Psoas muscle (tissue), 7 donors: ENCODE measurements at regions not wholly inside any gene's neighbourhood (a gene's known extent, or its start where the extent isn't known, plus 50 kb on each side); places are given as distances from the start of the nearest gene placed in this dataset.
"Not testable (repeated sequence)": the region's sequence is repeated elsewhere in the genome, so short reads cannot be mapped to it uniquely, and the experiment has no call there.

Experiments
- ATAC-seq, 4 donors: fragments of 200-7000 bp; cut with Tn5 transposase; one replicate each; pipeline ENCODE4 v1.9.1; 2020; ENCODE audit warnings: moderate library complexity in 3 of 4, mild to moderate bottlenecking in 2 of 4
- DNase-seq, 2 donors: peaks; one replicate each; pipeline ENCODE4 v3.0.0-alpha.2; 2020
- H3K27ac ChIP-seq: fragments of 200-600 bp; one replicate; pipeline ENCODE4 v1.8.0; 2022
- H3K27me3 ChIP-seq, 3 donors: fragments of 200-600 bp in 1 of 3; one replicate each; pipeline versions ENCODE4 v1.6.1 to v1.8.0; 2013 to 2022; ENCODE audit warnings: low read length in 2 of 3, mild to moderate bottlenecking in 2 of 3, moderate library complexity in 1 of 3; ENCODE audit not compliant: insufficient read depth in 3 of 3
- H3K36me3 ChIP-seq, 2 donors: fragments of 200-600 bp in 1 of 2; one replicate each; pipeline versions ENCODE4 v1.6.1 to v1.8.0; 2013 to 2022; ENCODE audit warnings: low read depth in 1 of 2, mild to moderate bottlenecking in 1 of 2, moderate library complexity in 1 of 2; ENCODE audit not compliant: insufficient read depth in 1 of 2
- H3K4me1 ChIP-seq: fragments of 200-600 bp; one replicate; pipeline ENCODE4 v1.8.0; 2022
- H3K4me3 ChIP-seq: fragments of 200-600 bp; one replicate; pipeline ENCODE4 v1.8.0; 2022; ENCODE audit warnings: mild to moderate bottlenecking
- H3K9me3 ChIP-seq: fragments of 200-600 bp; one replicate; pipeline ENCODE4 v1.8.0; 2022
- CTCF ChIP-seq: fragments of 200-600 bp; IDR thresholded peaks from one replicate; pipeline ENCODE4 v1.8.0; 2022; ENCODE audit warnings: antibody characterized with exemption
- WGBS, 3 donors: extraction: QIAGEN DNeasy Blood & Tissue Kit; methylation state at CpG; one replicate each; pipeline versions ENCODE4 v1.1.6 to v1.1.7; 2013; 5-methylcytosine and 5-hydroxymethylcytosine counted together
- intact Hi-C, 2 donors: fragments of 100-400 bp; cut with DNase I; formaldehyde crosslinking; loops; one replicate each; pipeline versions ENCODE4 v1.11.0 to v1.14.2; 2022
- donor health status: healthy with polysubstance abuse.
- donor health status: DM: no; HTN: no; CAD: no; lungs with moderate emphysema.
- donor health status: Bipolar disorder and iron deficiency.
- donor health status: healthy.
- donor health status: DM: yes; HTN: yes; CAD: no.
- donor health status: DM: no; HTN: no; CAD: no.
- donor health status: DM: yes; HTN: yes; CAD: no.

- Histone ChIP-seq H3K9me3 (no peaks in the 10 kb centered on the region), H3K27ac (no peak overlapping the region), H3K27me3 (peaks cover 0 to 2% (median 0%) of the 10 kb centered on the region in 3 donors), H3K36me3 (no peaks in the 10 kb centered on the region), H3K4me3 (no peak overlapping the region), H3K4me1 (no peaks in the 10 kb centered on the region)
- no peak for DNase-seq
- no peak for TF ChIP-seq CTCF
- intact Hi-C loops, result no loop called here
- ATAC-seq, result no peak
- 90 to 92% (median 91%) methylated on average over 3 of the region's 3 CpGs for WGBS, 3 donors
Observed at GRCh38 chr2:65974067-65974723, 460.7 kb upstream of the MEIS1 start.

- H3K9me3 ChIP-seq, result no peaks in the 10 kb centered on the region
- no peak for DNase-seq
- no peak overlapping the region for H3K4me3 ChIP-seq
- no peaks in the 10 kb centered on the region for H3K27me3 ChIP-seq
- 30 to 52% (median 46%) methylated on average over 2 to 3 of the region's 3 CpGs for WGBS, 3 donors
- no peaks in the 10 kb centered on the region for H3K4me1 ChIP-seq
- no peak for ATAC-seq
- intact Hi-C loops, result no loop called here
- H3K36me3 ChIP-seq, result no peaks in the 10 kb centered on the region
- no peak for TF ChIP-seq CTCF
- H3K27ac ChIP-seq, result no peak overlapping the region
Observed at GRCh38 chr2:65969161-65969560, 465.8 kb upstream of the MEIS1 start.

- intact Hi-C loops, H3K4me3 ChIP-seq, H3K36me3 ChIP-seq, H3K9me3 ChIP-seq, H3K27ac ChIP-seq, H3K4me1 ChIP-seq, H3K27me3 ChIP-seq, DNase-seq, ATAC-seq: not testable (repeated sequence)
- 93% methylated on average over 5 of the region's 5 CpGs; no CpG with 5 or more reads in 2 of the 3 donors for WGBS, 3 donors
Observed at GRCh38 chr2:65963303-65963702, 471.6 kb upstream of the MEIS1 start.

GRCh38 chr2:65960953-65961352 lies 474.0 kb upstream of the MEIS1 start:
- ATAC-seq (no peak), DNase-seq (no peak)
- intact Hi-C loops, result no loop called here
- no peaks in the 10 kb centered on the region for H3K4me1 ChIP-seq
- no peak overlapping the region for H3K4me3 ChIP-seq
- no peaks in the 10 kb centered on the region for H3K36me3 ChIP-seq
- TF ChIP-seq CTCF, result no peak
- no peaks in the 10 kb centered on the region for H3K27me3 ChIP-seq
- H3K9me3 ChIP-seq, result no peaks in the 10 kb centered on the region
- H3K27ac ChIP-seq, result no peak overlapping the region
- WGBS, 3 donors, result 40 to 59% (median 54%) methylated on average over 4 of the region's 4 CpGs

- H3K36me3 ChIP-seq, result no peaks in the 10 kb centered on the region
- ATAC-seq, result no peak
- no peaks in the 10 kb centered on the region for H3K27me3 ChIP-seq
- H3K4me1 ChIP-seq, result no peaks in the 10 kb centered on the region
- H3K27ac ChIP-seq, result no peak overlapping the region
- no peak for TF ChIP-seq CTCF
- intact Hi-C loops, result no loop called here
- 40 to 51% (median 48%) methylated on average over 5 of the region's 5 CpGs for WGBS, 3 donors
- DNase-seq, result no peak
- no peak overlapping the region for H3K4me3 ChIP-seq
- no peaks in the 10 kb centered on the region for H3K9me3 ChIP-seq
Observed at GRCh38 chr2:65957886-65958285, 477.0 kb upstream of the MEIS1 start.
